GM21360 (cell line): ENCODE measurements at regions not wholly inside any gene's neighbourhood (a gene's known extent, or its start where the extent isn't known, plus 50 kb on each side); places are given as distances from the start of the nearest gene placed in this dataset.

Experiments
- ATAC-seq: cut with Tn5 transposase; IDR thresholded peaks from one replicate; pipeline ENCODE4 v1.9.1; 2021; ENCODE audit warnings: mild to moderate bottlenecking, moderate library complexity; ENCODE audit not compliant: unreplicated experiment

GRCh38 chr5:118778941-118779340 lies 209.4 kb downstream of the DTWD2 start:
- ATAC-seq, result no peak

GRCh38 chr5:118777189-118777736 lies 211.1 kb downstream of the DTWD2 start:
- ATAC-seq, result no peak

GRCh38 chr5:118776755-118777154 lies 211.6 kb downstream of the DTWD2 start:
- no peak for ATAC-seq

- peak; percentile 44 for ATAC-seq
Observed at GRCh38 chr5:118775790-118776499, 212.4 kb downstream of the DTWD2 start.

GRCh38 chr5:118768607-118769175 lies 219.7 kb downstream of the DTWD2 start:
- ATAC-seq, result no peak

GRCh38 chr5:118762291-118762690 lies 226.1 kb downstream of the DTWD2 start:
- no peak for ATAC-seq

- no peak for ATAC-seq
Observed at GRCh38 chr5:118761814-118762213, 226.5 kb downstream of the DTWD2 start.

- ATAC-seq, result no peak
Observed at GRCh38 chr5:118752969-118753368, 235.4 kb downstream of the DTWD2 start.

GRCh38 chr5:118736396-118736795 lies 252.0 kb downstream of the DTWD2 start:
- no peak for ATAC-seq

- no peak for ATAC-seq
Observed at GRCh38 chr5:118733394-118733793, 255.0 kb downstream of the DTWD2 start.

GRCh38 chr5:118728191-118728590 lies 260.2 kb downstream of the DTWD2 start:
- ATAC-seq, result no peak

GRCh38 chr5:118726891-118727290 lies 261.5 kb downstream of the DTWD2 start:
- ATAC-seq, result no peak

- peak; percentile 76 for ATAC-seq
Observed at GRCh38 chr5:118723021-118723338, 265.4 kb downstream of the DTWD2 start.

GRCh38 chr5:118722122-118723020 lies 266.0 kb downstream of the DTWD2 start:
- ATAC-seq, result peak; percentile 82

- no peak for ATAC-seq
Observed at GRCh38 chr5:118711727-118712126, 276.6 kb downstream of the DTWD2 start.

GRCh38 chr5:118705959-118706667 lies 282.2 kb downstream of the DTWD2 start:
- ATAC-seq, result no peak

- ATAC-seq, result no peak
Observed at GRCh38 chr5:118703241-118703640, 285.1 kb downstream of the DTWD2 start.

- no peak for ATAC-seq
Observed at GRCh38 chr5:118701791-118702190, 286.6 kb downstream of the DTWD2 start.

GRCh38 chr5:118700510-118700909 lies 287.8 kb downstream of the DTWD2 start:
- ATAC-seq, result peak; percentile 56

GRCh38 chr5:118698774-118699173 lies 289.6 kb downstream of the DTWD2 start:
- ATAC-seq, result no peak

GRCh38 chr5:118696076-118696475 lies 292.3 kb downstream of the DTWD2 start:
- ATAC-seq, result no peak
